ENCODE measurements at regions not wholly inside any gene's neighbourhood (a gene's known extent, or its start where the extent isn't known, plus 50 kb on each side); places are given as distances from the start of the nearest gene placed in this dataset.

GRCh38 chr7:20016669-20017068 lies 200.5 kb downstream of the MACC1 start:
- TF ChIP-seq CTCF (IDR thresholded peaks at IDR 0.05) (no peak), EP300 (IDR thresholded peaks at IDR 0.05) (no peak), POLR2A (IDR thresholded peaks at IDR 0.05) (no peak)

All from ovary (tissue), 3 donors.